Eye (tissue), 1 donor: ENCODE measurements at regions not wholly inside any gene's neighbourhood (a gene's known extent, or its start where the extent isn't known, plus 50 kb on each side); places are given as distances from the start of the nearest gene placed in this dataset.

Experiments
- DNase-seq: peaks from one replicate; pipeline ENCODE4 v3.0.0-alpha.2; 2015

- no peak for DNase-seq
Measured at GRCh38 chr2:164288235-164288634, 333.0 kb downstream of the GRB14 start.

- DNase-seq = no peak
Measured at GRCh38 chr2:164287056-164287455, 334.2 kb downstream of the GRB14 start.

- DNase-seq = no peak
Measured at GRCh38 chr2:164285576-164285975, 335.7 kb downstream of the GRB14 start.

GRCh38 chr2:164281896-164282295 is 339.4 kb downstream of the GRB14 start:
- DNase-seq = no peak

GRCh38 chr2:164275659-164276058 is 345.6 kb downstream of the GRB14 start:
- DNase-seq = no peak

- no peak for DNase-seq
Measured at GRCh38 chr2:164260506-164260905, 360.8 kb downstream of the GRB14 start.

GRCh38 chr2:164257742-164258141 is 363.5 kb downstream of the GRB14 start:
- no peak for DNase-seq

- DNase-seq = no peak
Measured at GRCh38 chr2:164252568-164253287, 368.6 kb downstream of the GRB14 start.

GRCh38 chr2:164243315-164243714 is 378.0 kb downstream of the GRB14 start:
- no peak for DNase-seq

GRCh38 chr2:164242409-164242808 is 378.9 kb downstream of the GRB14 start:
- DNase-seq = no peak

GRCh38 chr2:164234074-164234473 is 387.2 kb downstream of the GRB14 start:
- no peak for DNase-seq

GRCh38 chr2:164224007-164224406 is 397.3 kb downstream of the GRB14 start:
- no peak for DNase-seq

GRCh38 chr2:164221473-164221872 is 399.8 kb downstream of the GRB14 start:
- no peak for DNase-seq

- DNase-seq = no peak
Measured at GRCh38 chr2:164220265-164220664, 401.0 kb downstream of the GRB14 start.

- DNase-seq = no peak
Measured at GRCh38 chr2:164213916-164214315, 407.4 kb downstream of the GRB14 start.

GRCh38 chr2:164205347-164205746 is 415.9 kb downstream of the GRB14 start:
- DNase-seq = peak; percentile 13

- no peak for DNase-seq
Measured at GRCh38 chr2:164203131-164203530, 418.2 kb downstream of the GRB14 start.

GRCh38 chr2:164198256-164198655 is 423.0 kb downstream of the GRB14 start:
- no peak for DNase-seq

GRCh38 chr2:164190700-164191099 is 430.6 kb downstream of the GRB14 start:
- DNase-seq = no peak

- no peak for DNase-seq
Measured at GRCh38 chr2:164189851-164190250, 431.4 kb downstream of the GRB14 start.

- no peak for DNase-seq
Measured at GRCh38 chr2:164187121-164187520, 434.2 kb downstream of the GRB14 start.

GRCh38 chr2:164186591-164186990 is 434.7 kb downstream of the GRB14 start:
- no peak for DNase-seq

GRCh38 chr2:164182116-164182627 is 439.1 kb downstream of the GRB14 start:
- DNase-seq = no peak

GRCh38 chr2:164178835-164179465 is 442.3 kb downstream of the GRB14 start:
- no peak for DNase-seq

GRCh38 chr2:164164602-164165001 is 428.8 kb upstream of the FIGN start:
- DNase-seq = no peak
